HG03280 (cell line): ENCODE measurements at regions not wholly inside any gene's neighbourhood (a gene's known extent, or its start where the extent isn't known, plus 50 kb on each side); places are given as distances from the start of the nearest gene placed in this dataset.

ENCODE experiments used
- ATAC-seq: cut with Tn5 transposase; IDR thresholded peaks from one replicate; pipeline ENCODE4 v1.9.1; 2021; ENCODE audit warnings: mild to moderate bottlenecking, moderate library complexity; ENCODE audit not compliant: unreplicated experiment

- ATAC-seq, result no peak
Observed at GRCh38 chr10:44593952-44594351, 209.1 kb upstream of the CXCL12 start.

- ATAC-seq, result no peak
Observed at GRCh38 chr10:44607116-44607515, 222.2 kb upstream of the CXCL12 start.

GRCh38 chr10:44618910-44619309 lies 234.0 kb upstream of the CXCL12 start:
- no peak for ATAC-seq

DNA sequence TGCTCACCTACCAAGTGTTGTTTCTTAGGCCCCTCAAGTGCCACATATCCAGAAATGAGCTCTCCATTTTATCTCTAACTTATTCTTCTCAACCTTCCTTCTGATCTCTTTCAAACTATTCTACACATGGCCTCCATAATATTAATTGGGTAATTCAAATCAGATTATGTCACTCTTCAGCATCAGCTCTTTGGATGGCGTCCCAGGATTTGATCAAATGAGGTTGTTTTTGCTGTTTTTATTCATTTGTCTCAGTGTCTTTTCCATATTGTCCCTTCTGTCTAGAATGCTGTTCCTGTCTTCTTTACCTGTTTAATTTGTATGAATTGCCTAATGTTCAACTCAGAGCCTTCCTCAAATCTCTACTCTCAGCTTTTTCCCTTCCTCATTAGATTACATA lies 234.6 kb upstream of the CXCL12 start:
- no peak for ATAC-seq

- no peak for ATAC-seq
Observed at GRCh38 chr10:44619975-44620374, 235.1 kb upstream of the CXCL12 start.

DNA sequence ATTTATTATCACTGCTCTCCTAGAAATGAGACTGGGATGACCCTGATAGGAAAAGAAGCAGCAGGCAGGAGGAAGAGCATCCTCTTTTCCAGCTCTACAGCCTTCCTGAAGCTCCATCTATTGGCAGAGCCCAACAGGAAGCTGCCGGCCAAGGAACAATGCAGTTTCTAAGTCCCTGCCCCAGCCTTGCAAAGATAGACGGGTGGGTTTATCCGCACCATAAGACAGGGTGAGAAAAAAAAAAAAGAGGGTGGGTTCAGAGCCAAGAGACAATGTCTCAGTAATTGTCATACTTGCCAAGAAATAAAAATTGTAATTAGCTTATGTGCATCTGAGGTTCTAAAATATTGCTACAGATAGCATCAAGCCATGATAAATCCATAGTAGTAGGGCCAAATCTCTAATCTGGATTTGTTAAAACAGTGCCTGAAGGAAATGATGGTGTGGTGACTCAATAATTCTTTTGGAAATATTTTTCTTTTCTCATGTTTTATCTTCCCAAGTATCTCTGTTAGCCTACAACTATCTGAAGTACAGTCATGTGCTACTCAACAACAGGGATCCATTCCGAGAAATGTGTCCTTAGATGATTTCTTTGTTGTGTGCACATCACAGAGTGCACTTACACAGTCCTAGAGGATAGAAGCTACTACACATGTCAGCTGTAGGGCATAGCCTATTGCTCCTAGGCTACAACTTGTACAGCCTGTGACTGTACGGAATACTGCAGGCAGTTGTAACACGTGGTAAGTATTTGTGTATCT lies 242.9 kb upstream of the CXCL12 start:
- ATAC-seq, result no peak

GRCh38 chr10:44628921-44629320 lies 244.0 kb upstream of the CXCL12 start:
- no peak for ATAC-seq

- ATAC-seq, result no peak
Observed at GRCh38 chr10:44635176-44635575, 250.3 kb upstream of the CXCL12 start.

DNA sequence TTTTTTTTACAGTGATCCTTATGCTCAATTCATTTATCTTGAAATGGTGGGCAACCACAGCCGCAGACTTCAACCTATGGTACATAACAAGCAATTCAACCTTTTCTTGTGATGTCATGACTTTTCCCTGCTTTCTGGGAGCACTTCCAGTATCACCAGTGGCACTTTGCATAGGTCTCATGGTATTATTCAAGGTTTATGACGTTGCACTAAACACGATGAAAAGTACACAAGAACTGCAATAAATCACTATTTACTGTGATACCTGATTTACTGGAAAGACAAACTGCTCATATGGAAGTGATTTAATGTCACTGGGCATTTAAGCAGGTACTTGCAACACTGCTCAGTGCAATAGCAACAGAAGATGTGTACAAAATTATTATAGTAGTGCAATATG lies 251.7 kb upstream of the CXCL12 start:
- no peak for ATAC-seq

DNA sequence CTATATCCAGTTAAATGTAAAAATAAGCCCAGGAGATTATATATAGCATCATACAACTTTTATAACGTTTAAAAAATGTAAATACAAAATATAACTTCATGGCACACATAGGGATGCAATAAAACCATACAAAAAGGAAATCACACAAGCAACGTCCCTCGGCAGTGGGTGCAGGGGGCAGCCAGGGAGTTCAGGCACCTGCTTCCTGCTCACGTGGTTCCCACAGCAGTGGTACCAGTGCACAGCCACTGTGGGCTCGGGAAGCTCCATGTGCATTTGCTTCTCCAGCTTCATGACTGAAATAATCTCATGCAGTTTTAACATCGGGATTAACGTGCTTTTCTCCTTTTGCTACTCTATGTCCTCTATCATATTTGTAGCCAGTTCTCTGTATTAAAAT lies 255.5 kb upstream of the CXCL12 start:
- ATAC-seq, result no peak

DNA sequence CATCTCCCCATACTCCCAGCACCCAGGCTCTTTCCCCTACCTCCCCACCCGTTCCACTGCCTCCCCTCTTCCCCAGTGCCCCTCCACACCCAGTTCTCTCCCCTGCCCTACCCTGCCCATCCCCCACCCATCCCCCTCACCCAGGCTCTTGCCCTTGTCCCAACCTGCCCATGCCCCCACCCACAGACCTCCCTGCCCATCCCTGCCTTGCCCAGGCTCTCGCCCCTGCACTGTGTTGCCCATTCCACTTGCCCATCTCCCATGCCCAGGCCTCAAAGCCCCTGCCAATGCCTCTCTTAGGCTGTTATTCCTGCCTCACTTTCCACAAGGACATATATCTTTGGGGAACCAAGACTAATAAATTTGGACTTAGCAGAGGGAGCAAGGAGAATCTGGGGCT lies 262.6 kb upstream of the CXCL12 start:
- ATAC-seq, result no peak

- no peak for ATAC-seq
Observed at GRCh38 chr10:44647877-44648542, 263.1 kb upstream of the CXCL12 start.

DNA sequence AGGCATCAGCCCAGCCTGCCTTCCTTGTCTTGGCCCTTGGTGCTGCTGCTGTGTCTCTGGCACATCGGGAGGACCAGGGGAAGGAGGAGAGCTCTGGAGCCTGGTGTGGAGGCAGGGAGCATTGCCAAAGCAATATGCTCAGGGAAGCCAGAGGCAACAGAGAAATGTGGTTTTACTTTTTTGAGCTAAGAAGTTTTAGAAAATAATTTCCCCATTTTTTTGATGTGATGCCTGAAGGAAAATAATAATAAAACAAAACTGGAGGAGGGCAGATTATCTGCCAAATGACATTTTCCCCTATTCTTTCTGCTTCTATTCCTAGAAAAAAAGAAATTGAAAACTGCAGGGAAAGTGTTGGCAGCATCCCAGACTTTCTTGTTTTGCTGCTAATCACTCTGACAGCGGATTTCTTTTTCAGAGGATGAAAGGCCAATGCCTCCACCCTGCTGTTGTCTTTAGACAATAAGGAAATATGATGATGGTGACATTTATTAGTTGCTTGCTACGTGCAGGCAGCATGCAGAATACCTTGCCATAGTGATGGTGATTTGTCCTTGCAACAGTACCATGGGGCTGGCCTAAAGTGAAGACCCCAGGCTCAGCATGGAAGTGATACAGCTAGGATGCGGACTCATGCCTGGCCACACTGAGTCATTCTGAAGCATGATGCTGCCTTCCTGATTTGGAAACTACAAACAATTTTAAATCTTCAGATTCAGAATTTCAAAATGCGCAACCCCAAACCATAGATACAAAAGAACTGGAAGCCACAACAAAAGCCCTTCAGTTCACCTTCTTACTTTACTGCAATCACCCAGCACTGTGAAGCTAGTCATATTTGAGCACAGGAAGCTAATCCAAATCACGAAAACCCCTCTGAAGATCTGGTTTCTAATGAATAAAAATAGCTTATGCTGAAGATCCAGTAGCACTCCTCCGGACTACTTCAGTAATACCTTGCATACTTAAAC lies 260.2 kb upstream of the TMEM72 start:
- ATAC-seq, result no peak

GRCh38 chr10:44651834-44652233 lies 259.3 kb upstream of the TMEM72 start:
- ATAC-seq, result no peak

- ATAC-seq, result no peak
Observed at GRCh38 chr10:44659320-44659719, 251.8 kb upstream of the TMEM72 start.

DNA sequence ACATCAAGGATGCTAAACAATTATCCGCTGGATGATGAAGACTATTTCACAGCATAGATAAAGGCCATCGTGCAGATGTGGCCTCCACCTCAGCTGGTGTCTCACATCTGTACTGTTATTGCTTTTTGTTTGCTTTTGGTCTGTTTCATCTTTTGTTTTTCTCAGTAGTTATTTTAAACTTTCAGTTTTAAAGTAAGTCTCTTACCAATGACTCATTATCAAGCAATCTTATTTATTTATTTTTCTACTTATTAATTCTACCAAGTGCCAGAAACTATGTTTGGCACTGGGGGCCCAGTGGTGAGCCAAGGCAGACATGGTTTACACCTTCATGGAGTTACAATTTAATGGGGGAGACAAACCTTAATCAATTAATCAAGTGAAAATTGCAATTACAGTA lies 250.9 kb upstream of the TMEM72 start:
- ATAC-seq, result no peak

DNA sequence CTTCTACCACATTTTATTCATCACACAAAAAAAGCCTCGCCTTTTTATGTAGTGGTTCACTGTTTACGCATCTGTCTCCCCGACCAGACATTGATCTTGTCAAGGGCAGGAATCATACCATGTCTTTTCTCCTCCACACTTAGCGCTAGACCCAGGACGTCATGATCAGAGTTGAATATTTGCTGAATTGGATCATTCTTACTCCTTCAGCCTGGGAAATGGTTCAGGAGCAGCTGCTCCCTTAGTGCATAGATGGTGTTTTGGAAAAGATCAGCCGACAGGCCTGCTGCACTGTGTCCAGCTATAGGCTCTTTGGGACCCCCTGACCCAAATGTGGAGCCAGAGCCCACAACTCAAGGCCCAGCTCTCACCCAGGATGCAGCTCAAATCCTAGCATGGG lies 249.1 kb upstream of the TMEM72 start:
- no peak for ATAC-seq

GRCh38 chr10:44668336-44668735 lies 242.8 kb upstream of the TMEM72 start:
- ATAC-seq, result no peak

DNA sequence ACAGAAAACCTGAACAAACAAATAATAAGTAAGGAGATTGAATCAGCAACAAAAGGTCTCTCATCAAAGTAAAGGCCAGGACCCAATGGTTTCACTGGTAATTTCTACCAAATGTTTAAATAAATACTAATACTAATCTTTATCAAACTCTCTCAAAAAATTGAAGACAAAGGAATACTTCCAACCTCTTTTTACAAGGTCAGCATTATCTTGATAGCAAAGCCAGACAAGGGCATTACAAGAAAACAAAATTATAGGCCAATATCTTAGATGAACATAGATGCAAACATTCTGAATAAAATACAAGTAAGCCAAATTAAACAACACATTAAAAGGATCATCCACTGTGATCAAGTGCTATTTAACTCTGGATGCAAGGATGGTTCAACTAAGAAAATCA lies 239.8 kb upstream of the TMEM72 start:
- no peak for ATAC-seq

DNA sequence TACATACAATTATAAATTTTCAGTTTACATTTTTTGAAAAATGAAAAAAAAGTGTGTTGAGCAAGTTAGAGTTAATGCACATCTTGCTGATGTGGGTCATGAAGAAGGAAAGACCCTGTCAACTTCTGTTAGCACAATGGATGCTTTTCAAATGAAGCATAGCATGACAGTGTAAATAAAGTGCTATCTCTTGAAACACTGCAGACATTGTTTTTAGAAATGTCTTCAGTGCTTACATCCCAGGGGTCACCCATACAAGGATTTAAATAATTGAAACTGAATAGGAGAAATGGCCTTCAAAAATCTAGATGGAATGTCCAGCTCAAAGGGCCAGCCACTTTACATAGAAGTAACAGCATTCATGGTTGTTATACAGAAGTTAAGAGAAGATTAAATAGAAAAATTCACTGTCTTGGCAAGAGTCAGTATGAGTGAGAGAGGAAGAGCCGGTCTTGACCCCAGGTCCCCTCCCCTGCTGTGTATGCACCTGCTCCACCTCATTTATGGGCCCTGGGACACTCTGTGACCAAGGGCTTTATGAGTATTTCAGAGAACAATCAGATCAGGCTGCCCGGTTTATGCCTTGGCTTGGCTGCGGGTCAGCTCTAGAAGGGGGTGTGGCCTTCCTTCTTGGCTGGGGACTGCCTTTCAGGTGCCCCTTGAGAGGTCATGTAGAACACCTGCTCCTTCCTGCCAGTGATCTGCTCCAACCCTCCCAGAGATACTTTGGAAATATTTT lies 237.7 kb upstream of the TMEM72 start:
- ATAC-seq, result no peak
